ENCODE measurements at regions not wholly inside any gene's neighbourhood (a gene's known extent, or its start where the extent isn't known, plus 50 kb on each side); places are given as distances from the start of the nearest gene placed in this dataset.

- Mint-ChIP-seq H3K4me1 (ENCODE audit: low read depth in 2 of 2) (no peaks in the 10 kb centered on the region), H3K4me3 (no peak overlapping the region), H3K27me3 (no peaks in the 10 kb centered on the region), H3K36me3 (ENCODE audit: insufficient read depth) (no peaks in the 10 kb centered on the region), H3K27ac (no peak overlapping the region), H3K9me3 (no peaks in the 10 kb centered on the region)
- ATAC-seq (replicated peaks) (no peak), DNase-seq (no peak)
These were observed 189.6 kb downstream of the BCOR start for GRCh38 chrX:39907964-39908661.

- ATAC-seq (replicated peaks): no peak
- no peaks in the 10 kb centered on the region for H3K27me3 Mint-ChIP-seq
- no peaks in the 10 kb centered on the region for H3K4me1 Mint-ChIP-seq (ENCODE audit: low read depth in 2 of 2)
- H3K4me3 Mint-ChIP-seq: no peak overlapping the region
- no peaks in the 10 kb centered on the region for H3K9me3 Mint-ChIP-seq
- H3K27ac Mint-ChIP-seq: no peak overlapping the region
- DNase-seq: no peak
- H3K36me3 Mint-ChIP-seq (ENCODE audit: insufficient read depth): no peaks in the 10 kb centered on the region
These were observed 187.8 kb downstream of the BCOR start for GRCh38 chrX:39909996-39910395.

- Mint-ChIP-seq H3K9me3 (no peaks in the 10 kb centered on the region), H3K27me3 (no peaks in the 10 kb centered on the region), H3K36me3 (ENCODE audit: insufficient read depth) (no peaks in the 10 kb centered on the region)
These were observed 187.1 kb downstream of the BCOR start for GRCh38 chrX:39910651-39911050.

GRCh38 chrX:39911278-39911897, 186.4 kb downstream of the BCOR start:
- no peak for ATAC-seq (replicated peaks)

More at GRCh38 chrX:39910651-39911050, 187.1 kb downstream of the BCOR start:
- ATAC-seq (replicated peaks) (no peak), DNase-seq (no peak)
- no peak overlapping the region for H3K27ac Mint-ChIP-seq
- H3K4me1 Mint-ChIP-seq (ENCODE audit: low read depth in 2 of 2): no peaks in the 10 kb centered on the region
- H3K4me3 Mint-ChIP-seq: no peak overlapping the region

GRCh38 chrX:39912126-39912525, 185.6 kb downstream of the BCOR start:
- DNase-seq (no peak), ATAC-seq (replicated peaks) (no peak)
- Mint-ChIP-seq H3K4me3 (no peak overlapping the region), H3K27ac (no peak overlapping the region), H3K36me3 (ENCODE audit: insufficient read depth) (no peaks in the 10 kb centered on the region), H3K27me3 (no peaks in the 10 kb centered on the region), H3K4me1 (ENCODE audit: low read depth in 2 of 2) (no peaks in the 10 kb centered on the region), H3K9me3 (no peaks in the 10 kb centered on the region)

More at GRCh38 chrX:39911278-39911897, 186.4 kb downstream of the BCOR start:
- DNase-seq: no peak
- H3K9me3 Mint-ChIP-seq: no peaks in the 10 kb centered on the region
- no peaks in the 10 kb centered on the region for H3K4me1 Mint-ChIP-seq (ENCODE audit: low read depth in 2 of 2)
- no peaks in the 10 kb centered on the region for H3K27me3 Mint-ChIP-seq
- H3K4me3 Mint-ChIP-seq: no peak overlapping the region
- no peaks in the 10 kb centered on the region for H3K36me3 Mint-ChIP-seq (ENCODE audit: insufficient read depth)
- H3K27ac Mint-ChIP-seq: no peak overlapping the region

DNA sequence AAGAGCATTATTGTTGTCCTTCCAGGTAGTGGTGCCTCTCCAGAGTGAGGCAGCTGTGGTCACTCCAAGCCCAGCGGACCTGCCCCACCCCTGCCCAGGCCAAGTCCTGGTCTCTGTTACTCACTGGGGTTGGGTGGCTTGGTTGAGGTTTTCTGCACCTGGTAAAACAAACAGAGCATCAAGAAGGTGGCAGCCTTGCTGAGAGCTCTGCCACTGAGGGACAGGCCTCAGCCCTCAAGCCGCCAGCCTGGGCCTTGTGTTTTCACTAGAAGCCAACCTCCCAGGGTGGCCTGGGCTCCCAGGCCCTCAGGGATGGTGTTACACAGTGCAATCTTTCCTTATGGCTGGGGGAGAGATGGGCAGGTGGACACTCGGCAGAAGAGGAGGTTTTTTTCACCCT, 182.7 kb downstream of the BCOR start:
- no peak for DNase-seq
- ATAC-seq (replicated peaks): no peak
- H3K4me3 Mint-ChIP-seq: no peak overlapping the region
- no peaks in the 10 kb centered on the region for H3K27me3 Mint-ChIP-seq
- H3K9me3 Mint-ChIP-seq: no peaks in the 10 kb centered on the region
- H3K36me3 Mint-ChIP-seq (ENCODE audit: insufficient read depth): no peaks in the 10 kb centered on the region
- no peak overlapping the region for H3K27ac Mint-ChIP-seq
- no peaks in the 10 kb centered on the region for H3K4me1 Mint-ChIP-seq (ENCODE audit: low read depth in 2 of 2)

- Mint-ChIP-seq H3K27ac (no peak overlapping the region), H3K4me3 (no peak overlapping the region), H3K9me3 (no peaks in the 10 kb centered on the region), H3K4me1 (ENCODE audit: low read depth in 2 of 2) (no peaks in the 10 kb centered on the region), H3K27me3 (no peaks in the 10 kb centered on the region), H3K36me3 (ENCODE audit: insufficient read depth) (no peaks in the 10 kb centered on the region)
- no peak for ATAC-seq (replicated peaks)
- DNase-seq: no peak
These were observed 182.2 kb downstream of the BCOR start for GRCh38 chrX:39915596-39915995.

DNA sequence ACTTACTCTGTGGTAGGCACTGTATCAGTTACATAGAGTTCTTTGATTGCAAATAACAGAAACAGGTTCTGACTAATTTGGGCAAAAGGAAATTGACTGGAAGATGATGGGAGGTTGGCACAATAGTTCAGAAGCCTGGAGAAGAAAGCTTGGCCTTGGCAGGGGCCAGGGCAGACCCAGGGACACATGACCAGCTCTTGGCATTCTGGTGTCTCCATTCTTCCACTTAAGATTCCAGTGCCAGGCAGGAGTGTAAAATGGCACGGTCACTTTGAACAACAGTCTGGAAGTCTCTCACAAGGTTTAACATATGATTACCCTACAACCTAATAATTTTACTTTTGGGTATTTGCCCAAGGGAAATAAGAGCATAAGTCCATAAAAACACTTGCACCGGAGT, 175.9 kb downstream of the BCOR start:
- Mint-ChIP-seq H3K4me3 (no peak overlapping the region), H3K36me3 (ENCODE audit: insufficient read depth) (no peaks in the 10 kb centered on the region), H3K4me1 (ENCODE audit: low read depth in 2 of 2) (no peaks in the 10 kb centered on the region), H3K27ac (no peak overlapping the region), H3K27me3 (no peaks in the 10 kb centered on the region), H3K9me3 (no peaks in the 10 kb centered on the region)
- ATAC-seq (replicated peaks) (no peak), DNase-seq (no peak)

- H3K9me3 Mint-ChIP-seq: no peaks in the 10 kb centered on the region
- H3K4me3 Mint-ChIP-seq: no peak overlapping the region
These were observed 175.3 kb downstream of the BCOR start for GRCh38 chrX:39922488-39922887.

GRCh38 chrX:39922926-39923325, 174.8 kb downstream of the BCOR start:
- DNase-seq: no peak
- no peak for ATAC-seq (replicated peaks)
- Mint-ChIP-seq H3K4me3 (no peak overlapping the region), H3K4me1 (ENCODE audit: low read depth in 2 of 2) (no peaks in the 10 kb centered on the region), H3K27me3 (no peaks in the 10 kb centered on the region), H3K9me3 (no peaks in the 10 kb centered on the region), H3K36me3 (ENCODE audit: insufficient read depth) (no peaks in the 10 kb centered on the region), H3K27ac (no peak overlapping the region)

More at GRCh38 chrX:39922488-39922887, 175.3 kb downstream of the BCOR start:
- ATAC-seq (replicated peaks) (no peak), DNase-seq (no peak)
- Mint-ChIP-seq H3K27me3 (no peaks in the 10 kb centered on the region), H3K27ac (no peak overlapping the region), H3K4me1 (ENCODE audit: low read depth in 2 of 2) (no peaks in the 10 kb centered on the region), H3K36me3 (ENCODE audit: insufficient read depth) (no peaks in the 10 kb centered on the region)

- Mint-ChIP-seq H3K4me3 (no peak overlapping the region), H3K36me3 (ENCODE audit: insufficient read depth) (no peaks in the 10 kb centered on the region), H3K27ac (no peak overlapping the region), H3K4me1 (ENCODE audit: low read depth in 2 of 2) (no peaks in the 10 kb centered on the region), H3K27me3 (no peaks in the 10 kb centered on the region), H3K9me3 (no peaks in the 10 kb centered on the region)
- DNase-seq: no peak
- no peak for ATAC-seq (replicated peaks)
These were observed 170.4 kb downstream of the BCOR start for GRCh38 chrX:39927380-39927779.

- Mint-ChIP-seq H3K27me3 (no peaks in the 10 kb centered on the region), H3K36me3 (ENCODE audit: insufficient read depth) (no peaks in the 10 kb centered on the region), H3K27ac (peak overlapping the region in 1 of 2 donors; percentile 26), H3K4me1 (ENCODE audit: low read depth in 2 of 2) (no peaks in the 10 kb centered on the region), H3K4me3 (no peak overlapping the region), H3K9me3 (no peaks in the 10 kb centered on the region)
- DNase-seq (no peak), ATAC-seq (replicated peaks) (no peak)
These were observed 168.9 kb downstream of the BCOR start for GRCh38 chrX:39928704-39929378.

GRCh38 chrX:39929379-39930025, 168.3 kb downstream of the BCOR start:
- Mint-ChIP-seq H3K27me3 (no peaks in the 10 kb centered on the region), H3K4me3 (no peak overlapping the region), H3K9me3 (no peaks in the 10 kb centered on the region), H3K4me1 (ENCODE audit: low read depth in 2 of 2) (no peaks in the 10 kb centered on the region), H3K36me3 (ENCODE audit: insufficient read depth) (no peaks in the 10 kb centered on the region), H3K27ac (peak overlapping the region in 1 of 2 donors; percentile 26)
- ATAC-seq (replicated peaks): no peak
- no peak for DNase-seq
